UCSD-AML1 (cell line): ENCODE measurements at regions not wholly inside any gene's neighbourhood (a gene's known extent, or its start where the extent isn't known, plus 50 kb on each side); places are given as distances from the start of the nearest gene placed in this dataset.
"Not testable (repeated sequence)": the region's sequence is repeated elsewhere in the genome, so short reads cannot be mapped to it uniquely, and the experiment has no call there.

Source experiments
- DNase-seq: peaks from one replicate; lab custom pipeline; 2025; ENCODE audit not compliant: unreplicated experiment; lab: John Stamatoyannopoulos, UW

GRCh38 chr10:106304056-106304455, 860.5 kb downstream of the SORCS1 start:
- no peak for DNase-seq

- no peak for DNase-seq
These were observed 861.5 kb downstream of the SORCS1 start for GRCh38 chr10:106302961-106303360.

- no peak for DNase-seq
These were observed 863.4 kb downstream of the SORCS1 start for GRCh38 chr10:106301146-106301545.

- no peak for DNase-seq
These were observed 867.6 kb downstream of the SORCS1 start for GRCh38 chr10:106296750-106297392.

GRCh38 chr10:106284802-106285587, 879.5 kb downstream of the SORCS1 start:
- DNase-seq: no peak

- DNase-seq: no peak
These were observed 883.5 kb downstream of the SORCS1 start for GRCh38 chr10:106280896-106281460.

- DNase-seq: no peak
These were observed 886.1 kb downstream of the SORCS1 start for GRCh38 chr10:106278383-106278782.

- DNase-seq: no peak
These were observed 893.3 kb downstream of the SORCS1 start for GRCh38 chr10:106271237-106271636.

GRCh38 chr10:106268000-106268399, 896.5 kb downstream of the SORCS1 start:
- DNase-seq: no peak

GRCh38 chr10:106267591-106267990, 896.9 kb downstream of the SORCS1 start:
- no peak for DNase-seq

- not testable (repeated sequence) for DNase-seq
These were observed 907.1 kb downstream of the SORCS1 start for GRCh38 chr10:106257432-106257831.

- no peak for DNase-seq
These were observed 909.3 kb downstream of the SORCS1 start for GRCh38 chr10:106255111-106255678.

GRCh38 chr10:106254071-106254470, 910.4 kb downstream of the SORCS1 start:
- DNase-seq: no peak

GRCh38 chr10:106252541-106252940, 912.0 kb downstream of the SORCS1 start:
- DNase-seq: no peak

GRCh38 chr10:106251573-106251972, 912.9 kb downstream of the SORCS1 start:
- DNase-seq: no peak

GRCh38 chr10:106242301-106242700, 922.2 kb downstream of the SORCS1 start:
- no peak for DNase-seq

- no peak for DNase-seq
These were observed 937.7 kb downstream of the SORCS1 start for GRCh38 chr10:106226828-106227227.

GRCh38 chr10:106226142-106226541, 938.4 kb downstream of the SORCS1 start:
- no peak for DNase-seq

GRCh38 chr10:106224676-106225075, 939.8 kb downstream of the SORCS1 start:
- DNase-seq: no peak

GRCh38 chr10:106217627-106218026, 946.9 kb downstream of the SORCS1 start:
- no peak for DNase-seq

GRCh38 chr10:106216085-106216484, 948.4 kb downstream of the SORCS1 start:
- DNase-seq: no peak

GRCh38 chr10:106214243-106214642, 950.3 kb downstream of the SORCS1 start:
- DNase-seq: no peak
